OCI-LY7 (cell line): ENCODE measurements at regions not wholly inside any gene's neighbourhood (a gene's known extent, or its start where the extent isn't known, plus 50 kb on each side); places are given as distances from the start of the nearest gene placed in this dataset.

Experiments
- BruUV-seq: library from RNA; stranded (reverse); fragments of 400-500 nt; replicated peaks from 2 replicates; lab custom pipeline; 2021; lab: Mats Ljungman, UMichigan
- CTCF ChIA-PET: fragments of 300-600 bp; sonication (Branson Sonifier 250); formaldehyde crosslinking; loops from one replicate; lab custom pipeline; 2022; ENCODE audit warnings: antibody characterized with exemption; ENCODE audit not compliant: unreplicated experiment; lab: Charles Lee
- POLR2A ChIA-PET: fragments of 300-600 bp; sonication (Branson Sonifier 250); formaldehyde crosslinking; loops from one replicate; lab custom pipeline; 2022; ENCODE audit warnings: antibody characterized with exemption; lab: Charles Lee
- DNase-seq: peaks from one replicate; pipeline ENCODE4 v3.0.0-alpha.2; 2015; ENCODE audit warnings: low spot score
- H2AFZ ChIP-seq: fragments of 200-600 bp; sonication (generic), shearing (Covaris generic); 2 replicates; pipeline ENCODE4 v1.6.1; 2014; ENCODE audit warnings: mild to moderate bottlenecking, antibody characterized with exemption, low read length, moderate library complexity
- H3K27ac ChIP-seq: fragments of 200-600 bp; sonication (generic); 2 replicates; pipeline ENCODE4 v1.5.1; 2014; ENCODE audit warnings: mixed run types, low read depth, mild to moderate bottlenecking, moderate library complexity, low read length, inconsistent platforms; ENCODE audit not compliant: poor library complexity, severe bottlenecking
- H3K36me3 ChIP-seq: fragments of 200-600 bp; sonication (generic); 2 replicates; pipeline ENCODE4 v1.6.1; 2014; ENCODE audit warnings: mild to moderate bottlenecking, antibody characterized with exemption, low read length, moderate library complexity, mixed read lengths; ENCODE audit not compliant: insufficient read depth
- H3K4me1 ChIP-seq: fragments of 200-600 bp; sonication (generic); 2 replicates; pipeline ENCODE4 v1.5.1; 2014; ENCODE audit warnings: mild to moderate bottlenecking, low read length; ENCODE audit not compliant: insufficient read depth, poor library complexity, severe bottlenecking
- H3K4me2 ChIP-seq: fragments of 200-600 bp; sonication (generic); 2 replicates; pipeline ENCODE4 v1.6.1; 2014; ENCODE audit warnings: mild to moderate bottlenecking, low read length
- H3K4me3 ChIP-seq: fragments of 200-600 bp; sonication (generic); 2 replicates; pipeline ENCODE4 v1.5.1; 2014; ENCODE audit warnings: mild to moderate bottlenecking, low read depth, low read length; ENCODE audit not compliant: poor library complexity, severe bottlenecking
- H3K79me2 ChIP-seq: fragments of 200-600 bp; sonication (generic); 2 replicates; pipeline ENCODE4 v1.6.1; 2016; ENCODE audit warnings: low read depth, mild to moderate bottlenecking, low read length, moderate library complexity, mixed read lengths; ENCODE audit not compliant: insufficient read depth
- H3K9me2 ChIP-seq: fragments of 200-600 bp; sonication (generic); 2 replicates; pipeline ENCODE4 v1.6.1; 2016; ENCODE audit warnings: mild to moderate bottlenecking, low read length, mixed read lengths; ENCODE audit not compliant: insufficient read depth
- H3K9me3 ChIP-seq: fragments of 200-600 bp; sonication (generic); 2 replicates; pipeline ENCODE4 v1.6.1; 2014; ENCODE audit warnings: mild to moderate bottlenecking, mixed run types, low read length, mixed read lengths
- H4K20me1 ChIP-seq: fragments of 200-600 bp; sonication (generic); 2 replicates; pipeline ENCODE4 v1.6.1; 2014; ENCODE audit warnings: mild to moderate bottlenecking, antibody characterized with exemption, low read length, moderate library complexity, mixed read lengths; ENCODE audit not compliant: insufficient read depth
- EZH2phosphoT487 ChIP-seq: fragments of 200-600 bp; sonication (generic); IDR thresholded peaks from 2 replicates; pipeline ENCODE4 v1.6.1; 2018; ENCODE audit warnings: low read depth, borderline replicate concordance, mild to moderate bottlenecking, mixed run types, antibody characterized with exemption, low read length, moderate library complexity, mixed read lengths
- intact Hi-C: fragments of 100-400 bp; cut with micrococcal nuclease; formaldehyde crosslinking; loops from one replicate; pipeline ENCODE4 v1.10.0; 2022; ENCODE audit not compliant: unreplicated experiment
- TF ChIP-seq, protein P1 (sequence below): fragments of 200-600 bp; sonication (generic); conservative IDR thresholded peaks from 2 replicates; pipeline ENCODE4 v1.5.1; 2014; ENCODE audit warnings: mild to moderate bottlenecking, antibody characterized with exemption, low read length, moderate library complexity, mixed read lengths

- Histone ChIP-seq H3K4me2 (no peak overlapping the region), H3K79me2 (no peaks in the 10 kb centered on the region), H3K36me3 (no peaks in the 10 kb centered on the region), H4K20me1 (no peaks in the 10 kb centered on the region), H3K9me3 (no peaks in the 10 kb centered on the region), H2AFZ (no peak overlapping the region), H3K9me2 (no peaks in the 10 kb centered on the region), H3K4me1 (no peaks in the 10 kb centered on the region), H3K4me3 (no peak overlapping the region), H3K27ac (no peak overlapping the region)
- DNase-seq: no peak
- TF ChIP-seq, protein P1, sequence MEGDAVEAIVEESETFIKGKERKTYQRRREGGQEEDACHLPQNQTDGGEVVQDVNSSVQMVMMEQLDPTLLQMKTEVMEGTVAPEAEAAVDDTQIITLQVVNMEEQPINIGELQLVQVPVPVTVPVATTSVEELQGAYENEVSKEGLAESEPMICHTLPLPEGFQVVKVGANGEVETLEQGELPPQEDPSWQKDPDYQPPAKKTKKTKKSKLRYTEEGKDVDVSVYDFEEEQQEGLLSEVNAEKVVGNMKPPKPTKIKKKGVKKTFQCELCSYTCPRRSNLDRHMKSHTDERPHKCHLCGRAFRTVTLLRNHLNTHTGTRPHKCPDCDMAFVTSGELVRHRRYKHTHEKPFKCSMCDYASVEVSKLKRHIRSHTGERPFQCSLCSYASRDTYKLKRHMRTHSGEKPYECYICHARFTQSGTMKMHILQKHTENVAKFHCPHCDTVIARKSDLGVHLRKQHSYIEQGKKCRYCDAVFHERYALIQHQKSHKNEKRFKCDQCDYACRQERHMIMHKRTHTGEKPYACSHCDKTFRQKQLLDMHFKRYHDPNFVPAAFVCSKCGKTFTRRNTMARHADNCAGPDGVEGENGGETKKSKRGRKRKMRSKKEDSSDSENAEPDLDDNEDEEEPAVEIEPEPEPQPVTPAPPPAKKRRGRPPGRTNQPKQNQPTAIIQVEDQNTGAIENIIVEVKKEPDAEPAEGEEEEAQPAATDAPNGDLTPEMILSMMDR: no peak
- TF ChIP-seq EZH2phosphoT487: no peak
- CTCF ChIA-PET: no interaction called here
- POLR2A ChIA-PET: no interaction called here
- intact Hi-C loops: no loop called here
- BruUV-seq: no TSS peak
These were observed 1631.3 kb downstream of the DPP10 start for GRCh38 chr2:116073731-116074130.

DNA sequence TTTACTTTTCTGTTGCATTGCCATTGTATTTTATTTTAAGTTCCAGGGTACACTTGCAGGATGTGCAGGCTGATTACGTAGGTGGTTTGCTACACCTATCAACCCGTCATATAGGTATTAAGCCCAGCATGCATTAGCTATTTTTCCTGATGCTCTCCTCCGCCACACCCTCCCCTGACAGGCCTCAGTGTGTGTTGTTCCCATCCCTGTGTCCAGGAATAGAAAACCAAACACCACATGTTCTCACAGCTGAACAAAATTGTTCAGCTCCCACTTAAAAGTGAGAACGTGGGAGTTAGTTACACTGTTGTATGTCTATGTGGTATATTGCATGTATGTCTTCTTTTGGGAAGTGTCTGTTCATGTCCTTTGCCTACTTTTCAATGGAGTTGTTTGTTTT, 1631.7 kb downstream of the DPP10 start:
- DNase-seq: no peak
- Histone ChIP-seq H3K4me2 (no peak overlapping the region), H3K79me2 (no peaks in the 10 kb centered on the region), H3K4me1 (no peaks in the 10 kb centered on the region), H4K20me1 (no peaks in the 10 kb centered on the region), H3K36me3 (no peaks in the 10 kb centered on the region), H3K9me2 (no peaks in the 10 kb centered on the region), H3K4me3 (no peak overlapping the region), H3K9me3 (no peaks in the 10 kb centered on the region), H2AFZ (no peak overlapping the region), H3K27ac (no peak overlapping the region)
- intact Hi-C loops: no loop called here
- TF ChIP-seq, protein P1: no peak
- TF ChIP-seq EZH2phosphoT487: no peak
- ChIA-PET POLR2A (no interaction called here), CTCF (no interaction called here)
- BruUV-seq: no TSS peak

- no TSS peak for BruUV-seq
- Histone ChIP-seq H4K20me1 (no peaks in the 10 kb centered on the region), H3K36me3 (no peaks in the 10 kb centered on the region), H3K4me3 (no peak overlapping the region), H3K4me2 (no peak overlapping the region), H3K9me2 (no peaks in the 10 kb centered on the region), H3K27ac (no peak overlapping the region), H3K4me1 (no peaks in the 10 kb centered on the region), H3K9me3 (no peaks in the 10 kb centered on the region), H3K79me2 (no peaks in the 10 kb centered on the region), H2AFZ (no peak overlapping the region)
- no peak for DNase-seq
- intact Hi-C loops: no loop called here
- CTCF ChIA-PET: no interaction called here
- TF ChIP-seq, protein P1: no peak
- TF ChIP-seq EZH2phosphoT487: no peak
- POLR2A ChIA-PET: no interaction called here
These were observed 1645.8 kb downstream of the DPP10 start for GRCh38 chr2:116088236-116088635.
